Activated CD4-positive, alpha-beta memory T cell treated with anti-CD3 and anti-CD28 coated beads for 36 hours (primary cell): ENCODE measurements at regions not wholly inside any gene's neighbourhood (a gene's known extent, or its start where the extent isn't known, plus 50 kb on each side); places are given as distances from the start of the nearest gene placed in this dataset.

Source experiments
- CTCF ChIA-PET: fragments of 350-600 bp; sonication (Branson Sonifier 250); formaldehyde crosslinking; loops from one replicate; lab custom pipeline; 2021; ENCODE audit warnings: antibody characterized with exemption, inconsistent platforms; lab: Charles Lee
- POLR2A ChIA-PET: fragments of 350-600 bp; sonication (Branson Sonifier 250); formaldehyde crosslinking; loops from one replicate; lab custom pipeline; 2021; ENCODE audit warnings: antibody characterized with exemption; lab: Charles Lee
- DNase-seq: peaks from one replicate; pipeline ENCODE4 v3.0.0-alpha.2; 2020
- H3K27ac Mint-ChIP-seq: one replicate; pipeline ENCODE4 v1.8.0; 2021; ENCODE audit warnings: mixed read lengths
- H3K27me3 Mint-ChIP-seq: one replicate; pipeline ENCODE4 v1.8.0; 2021; ENCODE audit warnings: mixed read lengths
- H3K36me3 Mint-ChIP-seq: one replicate; pipeline ENCODE4 v1.8.0; 2021; ENCODE audit warnings: mixed read lengths
- H3K4me1 Mint-ChIP-seq: one replicate; pipeline ENCODE4 v1.8.0; 2021; ENCODE audit warnings: low read depth, mixed read lengths
- H3K4me3 Mint-ChIP-seq: one replicate; pipeline ENCODE4 v1.8.0; 2021; ENCODE audit warnings: mild to moderate bottlenecking, mixed read lengths
- H3K9me3 Mint-ChIP-seq: one replicate; pipeline ENCODE4 v1.8.0; 2021; ENCODE audit warnings: mixed read lengths
- intact Hi-C: fragments of 100-400 bp; cut with micrococcal nuclease; formaldehyde crosslinking; loops from one replicate; pipeline ENCODE4 v1.15.1; 2023

DNA sequence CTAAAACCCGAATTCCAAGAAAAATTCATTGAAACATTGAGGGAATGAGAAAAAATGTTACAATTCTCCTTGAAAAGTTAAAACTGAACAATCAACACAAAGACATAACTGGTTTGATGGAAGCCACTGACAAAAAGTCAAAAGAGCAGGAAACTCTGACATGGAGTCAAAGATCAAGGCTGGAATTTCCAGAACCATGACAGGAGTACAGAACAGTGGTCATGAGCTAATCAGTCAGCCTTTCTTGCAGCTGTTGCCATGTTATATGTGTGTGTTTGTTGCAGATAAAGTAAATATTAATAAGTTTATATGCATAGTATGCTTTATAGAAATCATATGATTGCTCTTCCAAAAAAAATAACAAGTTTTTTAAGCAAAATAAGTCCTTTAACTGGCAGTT is 184.7 kb upstream of the HCCS start:
- intact Hi-C loops = no loop called here
- H3K36me3 Mint-ChIP-seq = no peaks in the 10 kb centered on the region
- no peak for DNase-seq
- peaks cover 13% of the 10 kb centered on the region for H3K9me3 Mint-ChIP-seq
- POLR2A ChIA-PET = no interaction called here
- H3K4me3 Mint-ChIP-seq = no peak overlapping the region
- no peaks in the 10 kb centered on the region for H3K27me3 Mint-ChIP-seq
- H3K27ac Mint-ChIP-seq = no peak overlapping the region
- CTCF ChIA-PET = no interaction called here
- no peaks in the 10 kb centered on the region for H3K4me1 Mint-ChIP-seq

DNA sequence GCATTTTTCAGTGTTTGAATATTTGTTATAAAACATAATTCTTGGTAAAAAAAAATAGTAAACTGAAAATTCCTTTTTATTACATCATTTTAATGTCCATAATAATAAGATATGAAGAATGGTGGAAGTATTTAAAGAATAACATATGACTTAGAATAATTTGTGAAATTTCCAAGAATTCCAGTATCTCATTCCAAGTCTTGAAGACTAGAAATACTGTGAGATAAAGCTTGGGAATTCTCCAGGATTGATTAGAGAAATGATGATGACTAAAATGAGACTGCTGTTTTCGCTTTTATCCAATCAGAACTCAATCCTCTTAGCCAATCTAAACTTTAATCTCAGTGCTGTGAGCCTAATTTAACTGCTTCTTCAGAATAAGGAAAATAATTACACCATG is 184.2 kb upstream of the HCCS start:
- no peaks in the 10 kb centered on the region for H3K36me3 Mint-ChIP-seq
- POLR2A ChIA-PET = no interaction called here
- H3K4me3 Mint-ChIP-seq = no peak overlapping the region
- H3K4me1 Mint-ChIP-seq = no peaks in the 10 kb centered on the region
- H3K27me3 Mint-ChIP-seq = no peaks in the 10 kb centered on the region
- no peak for DNase-seq
- intact Hi-C loops = no loop called here
- CTCF ChIA-PET = no interaction called here
- H3K9me3 Mint-ChIP-seq = peaks cover 16% of the 10 kb centered on the region
- H3K27ac Mint-ChIP-seq = no peak overlapping the region

- Mint-ChIP-seq H3K4me3 (no peak overlapping the region), H3K27ac (no peak overlapping the region), H3K9me3 (peaks cover 12% of the 10 kb centered on the region), H3K27me3 (no peaks in the 10 kb centered on the region), H3K36me3 (no peaks in the 10 kb centered on the region), H3K4me1 (no peaks in the 10 kb centered on the region)
- ChIA-PET POLR2A (no interaction called here), CTCF (no interaction called here)
- intact Hi-C loops = no loop called here
- DNase-seq = no peak
Observed at GRCh38 chrX:10929747-10930146, 181.4 kb upstream of the HCCS start.

DNA sequence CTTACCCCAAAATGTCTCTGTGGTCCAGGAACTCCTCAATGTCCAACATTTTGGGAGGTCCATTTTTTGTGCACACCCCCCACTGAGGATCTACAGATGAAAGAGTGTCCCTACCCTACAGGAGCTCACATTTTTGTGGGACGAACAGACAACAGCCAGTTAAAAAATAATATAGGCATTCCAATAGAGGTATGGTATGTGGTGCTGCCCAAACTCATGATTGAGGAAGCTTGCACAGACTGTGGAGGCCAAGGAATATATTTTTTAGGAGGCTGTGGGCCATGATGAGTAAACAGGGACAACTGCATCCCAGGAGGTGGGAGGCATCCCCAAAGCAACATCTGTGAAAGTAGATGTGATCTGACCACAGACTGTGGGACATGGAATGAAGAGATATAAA is 181.0 kb upstream of the HCCS start:
- H3K9me3 Mint-ChIP-seq = peaks cover 11% of the 10 kb centered on the region
- H3K27ac Mint-ChIP-seq = no peak overlapping the region
- H3K4me3 Mint-ChIP-seq = no peak overlapping the region
- H3K4me1 Mint-ChIP-seq = no peaks in the 10 kb centered on the region
- POLR2A ChIA-PET = no interaction called here
- CTCF ChIA-PET = no interaction called here
- DNase-seq = no peak
- H3K36me3 Mint-ChIP-seq = no peaks in the 10 kb centered on the region
- intact Hi-C loops = no loop called here
- H3K27me3 Mint-ChIP-seq = no peaks in the 10 kb centered on the region

DNA sequence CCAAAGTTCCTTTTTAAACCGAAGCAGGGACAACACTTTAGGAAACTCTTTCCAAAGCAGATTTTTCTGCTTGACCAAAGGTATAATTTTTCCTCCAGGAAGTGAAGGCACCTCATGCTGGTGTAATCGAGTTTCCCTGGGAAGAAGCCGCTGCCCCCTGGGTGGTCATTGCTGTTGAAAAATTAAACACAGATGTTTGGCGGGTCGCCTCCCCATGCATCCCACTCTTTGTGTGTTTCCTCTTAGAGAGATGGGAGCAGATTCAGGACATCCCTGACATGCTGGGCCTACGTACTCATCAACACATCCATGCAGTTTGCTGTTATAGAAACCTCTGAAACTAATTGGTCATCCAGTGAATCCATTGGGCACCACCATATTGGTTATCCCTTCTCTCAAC is 179.2 kb upstream of the HCCS start:
- Mint-ChIP-seq H3K27ac (no peak overlapping the region), H3K9me3 (peaks cover 8% of the 10 kb centered on the region), H3K4me1 (no peaks in the 10 kb centered on the region), H3K27me3 (no peaks in the 10 kb centered on the region), H3K36me3 (no peaks in the 10 kb centered on the region), H3K4me3 (no peak overlapping the region)
- intact Hi-C loops = no loop called here
- DNase-seq = no peak
- POLR2A ChIA-PET = no interaction called here
- CTCF ChIA-PET = no interaction called here

DNA sequence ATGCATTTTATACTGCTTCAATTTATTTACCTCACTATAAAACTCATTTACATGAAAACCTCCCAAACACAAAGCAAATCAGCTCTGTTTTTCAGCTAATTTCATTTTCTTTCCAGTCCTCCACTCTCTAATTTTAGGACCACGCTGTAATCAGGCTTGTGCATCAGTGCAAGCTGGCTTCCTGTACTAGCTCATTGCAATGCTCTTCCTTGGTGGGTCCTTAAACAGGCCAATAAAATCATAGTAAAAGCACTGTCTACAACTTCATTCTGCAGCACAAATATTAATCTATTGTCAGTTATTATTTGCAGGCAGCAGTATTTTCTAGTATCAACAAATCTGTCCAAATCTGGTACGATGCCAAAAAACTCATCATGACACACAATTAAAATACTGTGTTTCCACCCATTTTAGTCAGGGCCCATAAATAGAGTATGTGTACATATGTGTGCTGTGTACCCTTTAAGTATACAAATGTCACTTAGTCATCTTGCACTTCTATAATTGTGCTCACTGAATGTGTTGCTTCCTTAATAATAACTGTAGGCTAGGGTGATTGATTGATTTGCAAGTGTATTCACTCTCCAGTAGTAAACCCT is 178.2 kb upstream of the HCCS start:
- ChIA-PET CTCF (no interaction called here), POLR2A (no interaction called here)
- Mint-ChIP-seq H3K36me3 (no peaks in the 10 kb centered on the region), H3K27ac (no peak overlapping the region), H3K9me3 (peaks cover 8% of the 10 kb centered on the region), H3K4me1 (no peaks in the 10 kb centered on the region), H3K4me3 (no peak overlapping the region), H3K27me3 (no peaks in the 10 kb centered on the region)
- intact Hi-C loops = no loop called here
- no peak for DNase-seq

GRCh38 chrX:10935501-10935900 is 175.6 kb upstream of the HCCS start:
- H3K27me3 Mint-ChIP-seq = no peaks in the 10 kb centered on the region
- POLR2A ChIA-PET = no interaction called here
- intact Hi-C loops = no loop called here

GRCh38 chrX:10936976-10937375 is 174.2 kb upstream of the HCCS start:
- H3K36me3 Mint-ChIP-seq = no peaks in the 10 kb centered on the region
- CTCF ChIA-PET = no interaction called here
- POLR2A ChIA-PET = no interaction called here

More at GRCh38 chrX:10935501-10935900, 175.6 kb upstream of the HCCS start:
- Mint-ChIP-seq H3K4me1 (no peaks in the 10 kb centered on the region), H3K36me3 (no peaks in the 10 kb centered on the region), H3K4me3 (no peak overlapping the region), H3K9me3 (peaks cover 8% of the 10 kb centered on the region), H3K27ac (no peak overlapping the region)
- DNase-seq = no peak
- CTCF ChIA-PET = no interaction called here

DNA sequence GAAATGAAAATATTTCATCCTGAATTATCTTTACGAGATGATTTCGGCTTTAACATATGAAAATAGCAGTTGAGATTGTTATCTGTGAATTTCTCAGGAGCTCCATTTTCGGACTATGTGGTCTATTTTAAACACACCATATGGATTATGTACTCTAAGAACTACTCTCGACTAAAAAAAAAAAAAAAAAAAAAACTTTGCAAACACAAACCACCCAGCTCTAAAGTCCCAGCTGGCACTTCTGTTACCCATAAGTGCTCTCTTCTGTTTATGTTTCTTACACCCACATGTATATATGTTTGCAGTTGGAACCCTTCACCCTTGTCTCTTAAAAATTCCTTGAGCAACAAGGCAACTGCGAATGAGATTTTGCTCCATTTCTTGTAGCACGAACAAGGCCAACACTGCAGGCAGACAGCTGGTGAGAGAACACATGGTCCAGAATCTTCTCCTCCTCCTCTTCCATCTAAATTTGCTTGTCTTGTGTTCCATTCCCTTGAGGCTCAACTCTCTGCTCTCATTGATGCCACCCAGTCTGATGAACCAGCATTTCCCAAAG is 172.7 kb upstream of the HCCS start:
- intact Hi-C loops = no loop called here
- DNase-seq = no peak
- CTCF ChIA-PET = no interaction called here
- Mint-ChIP-seq H3K4me1 (no peaks in the 10 kb centered on the region), H3K4me3 (no peak overlapping the region), H3K9me3 (peaks cover 10% of the 10 kb centered on the region), H3K36me3 (no peaks in the 10 kb centered on the region), H3K27me3 (no peaks in the 10 kb centered on the region), H3K27ac (no peak overlapping the region)
- POLR2A ChIA-PET = interaction anchor here (0.6 kb wide), 1 partner anchor 278 kb away, joined by 3 read pairs; no protein-coding TSS in a partner anchor

More at GRCh38 chrX:10936976-10937375, 174.2 kb upstream of the HCCS start:
- Mint-ChIP-seq H3K27ac (no peak overlapping the region), H3K27me3 (no peaks in the 10 kb centered on the region), H3K9me3 (peaks cover 5% of the 10 kb centered on the region), H3K4me1 (no peaks in the 10 kb centered on the region), H3K4me3 (no peak overlapping the region)
- DNase-seq = no peak
- intact Hi-C loops = no loop called here

GRCh38 chrX:10939424-10939823 is 171.7 kb upstream of the HCCS start:
- ChIA-PET CTCF (no interaction called here), POLR2A (interaction anchor here (0.6 kb wide), 1 partner anchor 279 kb away, joined by 3 read pairs; no protein-coding TSS in a partner anchor)
- Mint-ChIP-seq H3K27me3 (no peaks in the 10 kb centered on the region), H3K36me3 (no peaks in the 10 kb centered on the region), H3K4me3 (no peak overlapping the region), H3K9me3 (peaks cover 10% of the 10 kb centered on the region), H3K4me1 (no peaks in the 10 kb centered on the region), H3K27ac (no peak overlapping the region)
- no peak for DNase-seq
- intact Hi-C loops = no loop called here

DNA sequence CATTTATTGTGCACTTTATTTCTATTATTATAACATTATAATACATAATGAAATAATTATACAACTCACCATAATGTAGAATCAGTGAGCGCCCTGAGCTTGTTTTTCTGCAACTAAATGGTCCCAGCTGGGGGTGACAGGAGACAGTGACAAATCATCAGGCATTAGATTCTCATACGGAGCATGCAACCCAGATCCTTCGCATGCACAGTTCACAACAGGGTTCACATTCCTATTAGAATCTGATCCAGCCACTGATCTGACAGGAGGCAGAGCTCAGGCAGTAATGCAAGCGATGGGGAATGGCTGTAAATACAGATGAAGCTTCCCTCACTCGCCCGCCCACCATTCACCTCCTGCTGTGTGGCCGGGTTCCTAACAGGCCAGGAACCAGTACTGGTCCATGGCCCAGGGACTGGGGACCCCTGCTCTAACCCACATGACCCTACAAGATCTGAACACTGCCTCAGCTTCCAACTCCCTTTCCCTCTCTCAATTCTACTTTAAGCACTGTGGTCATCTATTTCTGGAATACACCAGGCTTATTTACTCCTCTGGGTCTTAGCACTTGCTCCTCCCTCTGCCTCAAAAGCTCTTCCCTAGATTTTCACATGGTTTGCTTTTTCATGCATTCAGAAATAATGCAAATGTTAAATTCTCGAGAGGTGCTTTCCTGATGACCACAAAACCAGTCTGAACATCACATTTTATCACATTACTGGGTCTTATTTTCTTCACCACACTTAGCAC is 166.8 kb upstream of the HCCS start:
- DNase-seq = no peak
- no peaks in the 10 kb centered on the region for H3K27me3 Mint-ChIP-seq
- POLR2A ChIA-PET = no interaction called here
- H3K4me1 Mint-ChIP-seq = no peaks in the 10 kb centered on the region
- intact Hi-C loops = no loop called here
- H3K9me3 Mint-ChIP-seq = peaks cover 10% of the 10 kb centered on the region
- H3K27ac Mint-ChIP-seq = no peak overlapping the region
- CTCF ChIA-PET = no interaction called here
- H3K4me3 Mint-ChIP-seq = no peak overlapping the region
- H3K36me3 Mint-ChIP-seq = no peaks in the 10 kb centered on the region

DNA sequence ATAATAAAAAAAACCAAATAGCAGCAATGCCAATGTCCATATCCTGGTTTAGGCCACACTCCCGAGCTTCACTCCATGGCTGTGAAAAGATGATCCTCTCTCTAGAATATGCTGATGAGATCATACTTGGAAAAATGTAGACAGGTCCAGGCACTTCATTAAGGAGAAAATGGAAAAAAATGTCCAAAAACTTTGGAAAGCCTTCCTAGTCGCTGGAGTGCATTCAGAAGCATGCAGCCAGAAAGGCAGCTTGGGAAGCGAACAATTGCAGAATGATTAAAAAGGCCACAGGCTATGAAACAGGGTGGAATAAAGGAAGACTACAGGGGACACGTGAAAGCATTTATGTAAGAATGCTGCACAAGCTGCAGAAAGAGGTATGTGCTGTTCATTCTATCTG is 165.6 kb upstream of the HCCS start:
- Mint-ChIP-seq H3K4me1 (no peaks in the 10 kb centered on the region), H3K4me3 (no peak overlapping the region), H3K27me3 (no peaks in the 10 kb centered on the region), H3K9me3 (peaks cover 10% of the 10 kb centered on the region), H3K36me3 (no peaks in the 10 kb centered on the region), H3K27ac (no peak overlapping the region)
- ChIA-PET POLR2A (no interaction called here), CTCF (no interaction called here)
- intact Hi-C loops = no loop called here
- no peak for DNase-seq

DNA sequence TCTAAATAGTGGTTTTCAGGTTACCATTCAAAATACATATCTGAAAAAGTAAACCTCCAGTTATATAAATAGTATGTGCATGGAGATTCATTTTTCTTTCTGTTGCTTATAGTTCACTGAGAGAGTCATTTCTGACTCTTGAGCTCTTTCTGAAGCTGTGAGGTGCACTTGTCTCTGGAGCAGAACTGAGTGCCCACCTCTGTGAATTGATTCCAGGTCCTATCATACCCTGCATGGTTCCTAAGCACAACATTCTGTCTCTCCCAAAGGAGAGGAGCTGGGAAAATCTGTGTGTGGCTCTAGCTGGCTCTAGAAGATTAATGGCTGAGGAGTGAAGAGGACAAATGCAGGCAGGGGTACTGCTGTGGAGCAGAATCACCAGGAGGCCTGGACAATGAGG is 161.6 kb upstream of the HCCS start:
- Mint-ChIP-seq H3K4me3 (no peak overlapping the region), H3K27me3 (no peaks in the 10 kb centered on the region), H3K27ac (no peak overlapping the region), H3K9me3 (peaks cover 18% of the 10 kb centered on the region), H3K36me3 (no peaks in the 10 kb centered on the region), H3K4me1 (no peaks in the 10 kb centered on the region)
- ChIA-PET CTCF (no interaction called here), POLR2A (no interaction called here)
- intact Hi-C loops = no loop called here
- DNase-seq = no peak
